HUES64 (cell line): ENCODE measurements at regions not wholly inside any gene's neighbourhood (a gene's known extent, or its start where the extent isn't known, plus 50 kb on each side); places are given as distances from the start of the nearest gene placed in this dataset.
"Not testable (repeated sequence)": the region's sequence is repeated elsewhere in the genome, so short reads cannot be mapped to it uniquely, and the experiment has no call there.

ENCODE experiments used
- H3K27ac ChIP-seq: 2 replicates; pipeline ENCODE4 v1.7.0; 2013; ENCODE audit warnings: low read depth, low read length, inconsistent platforms
- H3K27me3 ChIP-seq: 2 replicates; pipeline ENCODE4 v1.6.1; 2013; ENCODE audit warnings: mild to moderate bottlenecking, low read length; ENCODE audit not compliant: insufficient read depth
- H3K36me3 ChIP-seq: 2 replicates; pipeline ENCODE4 v1.6.1; 2013; ENCODE audit warnings: mild to moderate bottlenecking, low read length; ENCODE audit not compliant: insufficient read depth
- H3K4me1 ChIP-seq: 2 replicates; pipeline ENCODE4 v1.6.1; 2013; ENCODE audit warnings: mild to moderate bottlenecking, low read length, moderate library complexity; ENCODE audit not compliant: insufficient read depth
- H3K4me3 ChIP-seq: 2 replicates; pipeline ENCODE4 v1.5.1; 2013; ENCODE audit warnings: mild to moderate bottlenecking, low read length, moderate library complexity
- H3K9ac ChIP-seq: 2 replicates; pipeline ENCODE4 v1.6.1; 2013; ENCODE audit warnings: mild to moderate bottlenecking, low read depth, low read length
- H3K9me3 ChIP-seq: 2 replicates; pipeline ENCODE4 v1.6.1; 2013; ENCODE audit warnings: low read depth, low read length; ENCODE audit not compliant: insufficient read depth
- WGBS: fragments of 150-250, 120-280 bp; methylation state at CpG from one replicate; pipeline ENCODE4 v1.1.7; 2013; ENCODE audit warnings: missing lambda C conversion rate; 5-methylcytosine and 5-hydroxymethylcytosine counted together

- Histone ChIP-seq H3K4me1 (peaks cover 9% of the 10 kb centered on the region; the same call in 1 of the 2 replicates), H3K9me3 (no peaks in the 10 kb centered on the region), H3K9ac (no peak overlapping the region), H3K27me3 (no peaks in the 10 kb centered on the region), H3K36me3 (no peaks in the 10 kb centered on the region), H3K4me3 (no peak overlapping the region), H3K27ac (no peak overlapping the region)
- WGBS = 96% methylated on average over 1 of the region's 1 CpG
These were observed 61.9 kb upstream of the ADGRL2 start for GRCh38 chr1:81738875-81739274.

- 25% methylated on average over 2 of the region's 2 CpGs for WGBS
These were observed 67.3 kb upstream of the ADGRL2 start for GRCh38 chr1:81733480-81733879.

DNA sequence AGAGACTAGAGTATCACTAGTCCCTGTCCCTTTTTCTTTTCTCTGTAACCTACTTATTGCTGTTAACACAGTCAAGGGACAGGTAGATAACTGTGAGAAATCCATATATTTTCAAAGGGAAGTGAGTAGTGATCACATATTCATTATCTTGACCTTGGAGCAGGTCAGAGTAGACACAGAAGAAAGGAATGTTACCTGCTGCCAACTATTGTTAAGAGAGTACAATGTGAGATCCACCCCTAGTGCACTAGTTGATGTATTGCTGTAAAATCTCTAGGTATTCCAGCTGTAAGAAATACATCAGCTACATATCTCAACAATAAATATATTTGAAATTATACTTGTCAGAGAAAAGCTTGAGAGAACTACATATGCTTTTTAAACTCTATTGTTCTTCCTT, 68.7 kb upstream of the ADGRL2 start:
- no peak overlapping the region for H3K9ac ChIP-seq
- H3K9me3 ChIP-seq = no peaks in the 10 kb centered on the region
- H3K36me3 ChIP-seq = no peaks in the 10 kb centered on the region
- no peak overlapping the region for H3K27ac ChIP-seq
- no peaks in the 10 kb centered on the region for H3K27me3 ChIP-seq
- peaks cover 13% of the 10 kb centered on the region for H3K4me1 ChIP-seq
- H3K4me3 ChIP-seq = no peak overlapping the region

More at GRCh38 chr1:81733480-81733879, 67.3 kb upstream of the ADGRL2 start:
- Histone ChIP-seq H3K27me3 (no peaks in the 10 kb centered on the region), H3K27ac (peak overlapping the region; percentile 54; the same call in 1 of the 2 replicates), H3K36me3 (no peaks in the 10 kb centered on the region), H3K4me1 (peaks cover 11% of the 10 kb centered on the region), H3K9me3 (no peaks in the 10 kb centered on the region), H3K4me3 (no peak overlapping the region), H3K9ac (no peak overlapping the region)

DNA sequence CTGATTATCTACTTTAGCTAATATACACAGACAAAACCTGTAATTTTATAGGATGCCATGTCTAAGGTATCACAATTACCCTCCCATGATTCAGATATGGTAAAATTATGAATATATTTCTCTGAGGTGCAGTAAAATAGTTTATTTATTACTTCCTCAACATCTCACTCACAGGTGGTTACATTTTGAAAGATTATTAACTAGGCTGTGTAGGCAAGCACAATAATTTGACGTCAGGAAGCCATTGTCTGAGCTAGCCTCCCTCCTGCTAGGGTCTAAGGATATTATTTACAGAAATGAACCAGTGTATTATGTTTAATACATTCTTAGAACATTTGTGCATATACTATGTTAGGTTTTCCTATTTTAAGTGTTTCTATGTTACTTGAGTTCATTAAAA, 69.9 kb upstream of the ADGRL2 start:
- Histone ChIP-seq H3K4me1 (peaks cover 13% of the 10 kb centered on the region), H3K27ac (no peak overlapping the region), H3K9ac (no peak overlapping the region), H3K4me3 (no peak overlapping the region), H3K36me3 (no peaks in the 10 kb centered on the region), H3K9me3 (no peaks in the 10 kb centered on the region), H3K27me3 (no peaks in the 10 kb centered on the region)
- 83% methylated on average over 1 of the region's 1 CpG for WGBS

DNA sequence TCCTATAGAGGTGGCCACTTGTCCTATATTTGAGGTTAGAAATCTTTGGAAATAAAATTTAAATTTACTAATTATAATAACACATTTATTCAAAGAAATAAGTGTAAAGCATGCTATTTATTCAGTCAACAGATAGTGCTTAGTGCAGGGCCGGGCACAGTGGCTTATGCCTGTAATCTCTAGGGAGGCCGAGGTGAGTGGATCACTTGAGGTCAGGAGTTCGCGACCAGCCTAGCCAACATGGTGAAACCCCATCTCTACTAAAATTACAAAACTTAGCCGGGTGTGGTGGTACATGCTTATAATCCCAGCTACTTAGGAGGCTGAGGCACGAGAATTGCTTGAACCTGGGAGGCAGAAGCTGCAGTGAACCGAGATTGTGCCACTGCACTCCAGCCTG, 70.4 kb upstream of the ADGRL2 start:
- H3K36me3 ChIP-seq, H3K9me3 ChIP-seq, H3K27me3 ChIP-seq, H3K27ac ChIP-seq, H3K9ac ChIP-seq, H3K4me3 ChIP-seq: not testable (repeated sequence)
- 96% methylated on average over 7 of the region's 7 CpGs for WGBS
- peaks cover 13% of the 10 kb centered on the region for H3K4me1 ChIP-seq

GRCh38 chr1:81729818-81730217, 70.9 kb upstream of the ADGRL2 start:
- no peaks in the 10 kb centered on the region for H3K27me3 ChIP-seq
- no peaks in the 10 kb centered on the region for H3K9me3 ChIP-seq
- peaks cover 13% of the 10 kb centered on the region for H3K4me1 ChIP-seq
- H3K36me3 ChIP-seq = no peaks in the 10 kb centered on the region
- H3K9ac ChIP-seq = no peak overlapping the region
- 94% methylated on average over 2 of the region's 2 CpGs for WGBS
- no peak overlapping the region for H3K27ac ChIP-seq
- H3K4me3 ChIP-seq = no peak overlapping the region

DNA sequence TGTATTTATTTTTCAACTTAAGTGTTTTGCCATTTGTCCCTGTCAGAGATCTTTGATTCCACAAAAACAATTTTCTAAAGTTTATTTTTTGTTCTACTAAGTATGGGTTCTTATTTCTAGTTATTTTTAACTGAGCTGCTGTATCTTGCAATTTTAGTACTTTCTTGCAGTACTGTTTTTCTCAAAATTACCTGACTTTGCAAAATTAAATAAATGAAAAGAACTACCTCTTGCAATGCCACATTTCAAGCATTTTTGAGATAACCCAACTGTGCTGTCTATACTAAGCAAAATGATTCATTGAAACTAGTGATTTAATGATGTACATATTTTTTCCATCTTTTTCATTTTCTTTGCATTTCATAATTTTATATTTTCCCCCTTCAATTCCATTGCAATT, 71.5 kb upstream of the ADGRL2 start:
- H3K9ac ChIP-seq = no peak overlapping the region
- peaks cover 13% of the 10 kb centered on the region for H3K4me1 ChIP-seq
- H3K27ac ChIP-seq = no peak overlapping the region
- H3K4me3 ChIP-seq = no peak overlapping the region
- H3K27me3 ChIP-seq = no peaks in the 10 kb centered on the region
- no peaks in the 10 kb centered on the region for H3K36me3 ChIP-seq
- no peaks in the 10 kb centered on the region for H3K9me3 ChIP-seq

- 96% methylated on average over 8 of the region's 8 CpGs for WGBS
- H3K4me1 ChIP-seq = 0 out of 2 replicates have a peak, but pooled peaks cover 2% of the 10 kb centered on the region
These were observed 74.9 kb upstream of the ADGRL2 start for GRCh38 chr1:81725823-81726222.

DNA sequence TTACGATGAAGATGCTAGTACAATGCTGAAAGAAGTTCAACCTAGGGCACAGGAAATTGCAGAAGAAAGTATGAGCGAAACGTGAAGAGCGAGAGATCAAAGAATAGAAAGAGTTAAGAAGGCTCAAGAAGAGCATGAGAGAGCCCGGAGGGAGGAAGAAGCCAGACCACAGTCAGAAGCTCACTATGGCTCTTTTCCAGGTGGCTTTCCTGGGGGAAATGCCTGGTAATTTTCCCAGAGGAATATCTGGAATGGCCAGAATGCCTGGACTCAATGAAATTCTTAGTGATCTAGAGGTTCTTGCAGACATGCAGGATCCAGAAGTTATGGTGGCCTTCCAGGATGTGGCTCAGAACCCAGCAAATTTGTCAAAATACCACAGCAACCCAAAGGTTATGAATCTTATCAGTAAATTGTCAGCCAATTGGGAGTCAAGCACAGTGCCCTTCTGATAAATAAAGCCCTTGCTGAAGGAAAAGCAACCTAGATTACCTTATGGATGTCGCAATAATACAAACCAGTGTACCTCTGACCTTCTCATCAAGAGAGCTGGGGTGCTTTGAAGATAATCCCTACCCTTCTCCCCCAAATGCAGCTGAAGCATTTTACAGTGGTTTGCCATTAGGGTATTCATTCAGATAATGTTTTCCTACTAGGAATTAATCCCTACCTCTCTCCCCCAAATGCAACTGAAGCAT, 78.0 kb upstream of the ADGRL2 start:
- not testable (repeated sequence) for H3K36me3 ChIP-seq, H3K9ac ChIP-seq, H3K27me3 ChIP-seq, H3K27ac ChIP-seq, H3K4me3 ChIP-seq, H3K9me3 ChIP-seq
- H3K4me1 ChIP-seq = peaks cover 11% of the 10 kb centered on the region; the same call in 1 of the 2 replicates
- WGBS = 89% methylated on average over 6 of the region's 6 CpGs

More at GRCh38 chr1:81725823-81726222, 74.9 kb upstream of the ADGRL2 start:
- Histone ChIP-seq H3K9me3 (no peaks in the 10 kb centered on the region), H3K4me3 (no peak overlapping the region), H3K36me3 (no peaks in the 10 kb centered on the region), H3K27ac (no peak overlapping the region), H3K9ac (no peak overlapping the region), H3K27me3 (no peaks in the 10 kb centered on the region)

DNA sequence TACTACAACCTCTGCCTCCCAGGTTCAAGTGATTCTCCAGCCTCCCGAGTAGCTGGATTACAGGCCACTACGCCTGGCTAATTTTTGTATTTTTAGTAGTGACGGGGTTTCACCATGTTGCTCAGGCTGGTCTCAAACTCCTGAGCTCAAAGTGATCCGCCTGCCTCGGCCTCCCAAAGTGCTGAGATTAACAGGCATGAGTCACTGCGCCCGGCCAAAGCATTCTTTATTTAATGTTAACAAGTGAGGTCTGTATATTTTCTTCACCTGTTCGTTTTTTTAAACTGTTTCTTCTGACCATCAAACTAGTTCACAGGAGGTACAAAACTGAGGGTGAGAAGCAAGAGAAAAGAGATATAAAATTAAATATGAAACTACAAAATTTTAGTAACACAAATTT, 80.5 kb upstream of the ADGRL2 start:
- H3K4me3 ChIP-seq, H3K9ac ChIP-seq, H3K9me3 ChIP-seq, H3K27me3 ChIP-seq, H3K27ac ChIP-seq, H3K36me3 ChIP-seq: not testable (repeated sequence)
- peaks cover 11% of the 10 kb centered on the region; the same call in 1 of the 2 replicates for H3K4me1 ChIP-seq
- WGBS = 86% methylated on average over 7 of the region's 8 CpGs

- Histone ChIP-seq H3K27ac (no peak overlapping the region), H3K9ac (no peak overlapping the region), H3K9me3 (no peaks in the 10 kb centered on the region), H3K4me3 (no peak overlapping the region), H3K36me3 (no peaks in the 10 kb centered on the region), H3K4me1 (peaks cover 11% of the 10 kb centered on the region; the same call in 1 of the 2 replicates), H3K27me3 (no peaks in the 10 kb centered on the region)
- WGBS = 98% methylated on average over 1 of the region's 1 CpG
These were observed 83.5 kb upstream of the ADGRL2 start for GRCh38 chr1:81717230-81717629.

- no peaks in the 10 kb centered on the region for H3K36me3 ChIP-seq
- H3K9ac ChIP-seq = no peak overlapping the region
- no peak overlapping the region for H3K27ac ChIP-seq
- peaks cover 10% of the 10 kb centered on the region; the same call in 1 of the 2 replicates for H3K4me1 ChIP-seq
- WGBS = 87% methylated on average over 3 of the region's 3 CpGs
- no peak overlapping the region for H3K4me3 ChIP-seq
- H3K27me3 ChIP-seq = no peaks in the 10 kb centered on the region
- no peaks in the 10 kb centered on the region for H3K9me3 ChIP-seq
These were observed 85.3 kb upstream of the ADGRL2 start for GRCh38 chr1:81715391-81715790.
